Keratinocyte (primary cell): ENCODE measurements at regions not wholly inside any gene's neighbourhood (a gene's known extent, or its start where the extent isn't known, plus 50 kb on each side); places are given as distances from the start of the nearest gene placed in this dataset.

Source experiments
- DNase-seq: peaks from one replicate; pipeline ENCODE4 v3.0.0-alpha.2; 2011; ENCODE audit warnings: low read depth, missing footprints, low spot score
- FAIRE-seq: peaks from 2 replicates; lab custom pipeline; 2011; peaks lifted over from hg19 to GRCh38; lab: Jason Lieb, UNC
- H2AFZ ChIP-seq: 2 replicates; pipeline ENCODE4 v1.6.0; 2012; ENCODE audit warnings: low read length, control low read depth, inconsistent platforms; ENCODE audit not compliant: control insufficient read depth
- H3K27ac ChIP-seq: 2 replicates; pipeline ENCODE4 v1.5.1; 2011; ENCODE audit warnings: low read length; ENCODE audit not compliant: control insufficient read depth, insufficient read depth
- H3K27me3 ChIP-seq: 3 replicates; pipeline ENCODE4 v1.6.0; 2011; ENCODE audit warnings: low read length; ENCODE audit not compliant: control insufficient read depth, insufficient read depth; ENCODE audit errors: extremely low read depth
- H3K36me3 ChIP-seq, 2 experiments: 2 replicates in 1 of 2; 3 replicates in 1 of 2; pipeline ENCODE4 v1.5.1; 2011; ENCODE audit warnings: low read length in 2 of 2, mild to moderate bottlenecking in 1 of 2; ENCODE audit not compliant: control insufficient read depth in 2 of 2, insufficient read depth in 2 of 2; ENCODE audit errors: extremely low read depth in 1 of 2
- H3K4me1 ChIP-seq: 3 replicates; pipeline ENCODE4 v1.5.1; 2011; ENCODE audit warnings: low read length; ENCODE audit not compliant: control insufficient read depth, insufficient read depth; ENCODE audit errors: extremely low read depth
- H3K4me2 ChIP-seq: 3 replicates; pipeline ENCODE4 v1.6.0; 2011; ENCODE audit warnings: low read depth, low read length; ENCODE audit not compliant: control insufficient read depth, insufficient read depth; ENCODE audit errors: extremely low read depth
- H3K4me3 ChIP-seq, 3 experiments: fragments of 200-600 bp in 1 of 3; sonication (generic) in 1 of 3; 2 replicates in 2 of 3; 3 replicates in 1 of 3; pipeline ENCODE4 v1.5.1; 2011 to 2016; ENCODE audit warnings: low read length in 3 of 3, mild to moderate bottlenecking in 3 of 3, control low read depth in 2 of 3, inconsistent platforms in 1 of 3, low read depth in 1 of 3, mixed read lengths in 1 of 3, mixed run types in 1 of 3, moderate library complexity in 1 of 3; ENCODE audit not compliant: control insufficient read depth in 2 of 3, insufficient read depth in 2 of 3; ENCODE audit errors: extremely low read depth in 1 of 3
- H3K79me2 ChIP-seq: 2 replicates; pipeline ENCODE4 v1.6.0; 2012; ENCODE audit warnings: low read length; ENCODE audit not compliant: control insufficient read depth, insufficient read depth
- H3K9ac ChIP-seq: 3 replicates; pipeline ENCODE4 v1.6.0; 2011; ENCODE audit warnings: low read length; ENCODE audit not compliant: control insufficient read depth, insufficient read depth; ENCODE audit errors: extremely low read depth
- H3K9me1 ChIP-seq: 3 replicates; pipeline ENCODE4 v1.6.0; 2011; ENCODE audit warnings: low read length; ENCODE audit not compliant: control insufficient read depth, insufficient read depth; ENCODE audit errors: extremely low read depth
- H3K9me3 ChIP-seq: 2 replicates; pipeline ENCODE4 v1.5.1; 2012; ENCODE audit warnings: low read depth, low read length; ENCODE audit not compliant: control insufficient read depth
- H4K20me1 ChIP-seq: 3 replicates; pipeline ENCODE4 v1.6.0; 2011; ENCODE audit warnings: low read length; ENCODE audit not compliant: control insufficient read depth, insufficient read depth; ENCODE audit errors: extremely low read depth
- EZH2 ChIP-seq: IDR thresholded peaks from one replicate; pipeline ENCODE4 v1.6.1; 2012; ENCODE audit warnings: inconsistent platforms, mild to moderate bottlenecking, low read length, moderate library complexity
- dilution Hi-C: fragments of 300-500 bp; cut with MboI; formaldehyde crosslinking; loops from one replicate; pipeline ENCODE4 v1.7.0; 2020; ENCODE audit warnings: low sequenced_read_pairs; ENCODE audit not compliant: extremely low pct_ligation_motif_present
- TF ChIP-seq, protein P1 (sequence below), 3 experiments: IDR thresholded peaks in 1 of 3; conservative IDR thresholded peaks in 1 of 3; optimal IDR thresholded peaks in 1 of 3; 2 replicates in 2 of 3; 3 replicates in 1 of 3; pipeline versions ENCODE3 to v1.5.1; 2011; ENCODE audit warnings: low read length in 3 of 3, mild to moderate bottlenecking in 3 of 3, moderate library complexity in 2 of 3, control low read depth in 1 of 3, inconsistent platforms in 1 of 3; ENCODE audit not compliant: insufficient read depth in 2 of 3; ENCODE audit errors: extremely low read depth in 1 of 3

GRCh38 chr6:148667395-148667794 lies 79.4 kb upstream of the UST start:
- no peaks in the 10 kb centered on the region for H3K79me2 ChIP-seq
- no peaks in the 10 kb centered on the region for H4K20me1 ChIP-seq
- no peak for FAIRE-seq
- no peak overlapping the region for H2AFZ ChIP-seq
- TF ChIP-seq, protein P1, sequence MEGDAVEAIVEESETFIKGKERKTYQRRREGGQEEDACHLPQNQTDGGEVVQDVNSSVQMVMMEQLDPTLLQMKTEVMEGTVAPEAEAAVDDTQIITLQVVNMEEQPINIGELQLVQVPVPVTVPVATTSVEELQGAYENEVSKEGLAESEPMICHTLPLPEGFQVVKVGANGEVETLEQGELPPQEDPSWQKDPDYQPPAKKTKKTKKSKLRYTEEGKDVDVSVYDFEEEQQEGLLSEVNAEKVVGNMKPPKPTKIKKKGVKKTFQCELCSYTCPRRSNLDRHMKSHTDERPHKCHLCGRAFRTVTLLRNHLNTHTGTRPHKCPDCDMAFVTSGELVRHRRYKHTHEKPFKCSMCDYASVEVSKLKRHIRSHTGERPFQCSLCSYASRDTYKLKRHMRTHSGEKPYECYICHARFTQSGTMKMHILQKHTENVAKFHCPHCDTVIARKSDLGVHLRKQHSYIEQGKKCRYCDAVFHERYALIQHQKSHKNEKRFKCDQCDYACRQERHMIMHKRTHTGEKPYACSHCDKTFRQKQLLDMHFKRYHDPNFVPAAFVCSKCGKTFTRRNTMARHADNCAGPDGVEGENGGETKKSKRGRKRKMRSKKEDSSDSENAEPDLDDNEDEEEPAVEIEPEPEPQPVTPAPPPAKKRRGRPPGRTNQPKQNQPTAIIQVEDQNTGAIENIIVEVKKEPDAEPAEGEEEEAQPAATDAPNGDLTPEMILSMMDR (optimal IDR thresholded peaks at IDR 0.05 in 1 of 3, IDR thresholded peaks at IDR 0.05 in 1 of 3, conservative IDR thresholded peaks at IDR 0.05 in 1 of 3; ENCODE audit: extremely low read depth in 1 of 3, insufficient read depth in 2 of 3, low read length in 3 of 3), result no peak
- TF ChIP-seq EZH2, result no peak
- no peak for DNase-seq
- H3K9ac ChIP-seq, result no peak overlapping the region
- H3K4me1 ChIP-seq, result no peaks in the 10 kb centered on the region
- H3K27ac ChIP-seq, result no peak overlapping the region
- no peaks in the 10 kb centered on the region for H3K9me1 ChIP-seq
- H3K27me3 ChIP-seq, result no peaks in the 10 kb centered on the region
- dilution Hi-C loops, result no loop called here
- no peaks in the 10 kb centered on the region for H3K36me3 ChIP-seq
- H3K4me2 ChIP-seq, result no peak overlapping the region
- H3K4me3 ChIP-seq, result no peak overlapping the region
- H3K9me3 ChIP-seq, result peaks cover 2% of the 10 kb centered on the region

- FAIRE-seq, result no peak
- Histone ChIP-seq H3K36me3 (no peaks in the 10 kb centered on the region), H3K9me1 (no peaks in the 10 kb centered on the region), H3K9ac (no peak overlapping the region), H3K79me2 (no peaks in the 10 kb centered on the region), H3K4me2 (no peak overlapping the region), H3K4me3 (no peak overlapping the region), H3K27me3 (no peaks in the 10 kb centered on the region), H3K27ac (no peak overlapping the region), H3K9me3 (peaks cover 2% of the 10 kb centered on the region), H4K20me1 (no peaks in the 10 kb centered on the region), H3K4me1 (no peaks in the 10 kb centered on the region), H2AFZ (no peak overlapping the region)
- DNase-seq, result no peak
- dilution Hi-C loops, result no loop called here
- no peak for TF ChIP-seq EZH2
- TF ChIP-seq, protein P1 (optimal IDR thresholded peaks at IDR 0.05 in 1 of 3, IDR thresholded peaks at IDR 0.05 in 1 of 3, conservative IDR thresholded peaks at IDR 0.05 in 1 of 3; ENCODE audit: extremely low read depth in 1 of 3, insufficient read depth in 2 of 3, low read length in 3 of 3), result no peak
Observed at GRCh38 chr6:148671085-148671484, 75.7 kb upstream of the UST start.
